CD4-positive, alpha-beta T cell treated with Interleukin-15 for 4 hours (primary cell): ENCODE measurements at regions not wholly inside any gene's neighbourhood (a gene's known extent, or its start where the extent isn't known, plus 50 kb on each side); places are given as distances from the start of the nearest gene placed in this dataset.

ENCODE experiments used
- DNase-seq: peaks from one replicate; pipeline ENCODE4 v3.0.0-alpha.2; 2020; ENCODE audit warnings: low spot score

DNA sequence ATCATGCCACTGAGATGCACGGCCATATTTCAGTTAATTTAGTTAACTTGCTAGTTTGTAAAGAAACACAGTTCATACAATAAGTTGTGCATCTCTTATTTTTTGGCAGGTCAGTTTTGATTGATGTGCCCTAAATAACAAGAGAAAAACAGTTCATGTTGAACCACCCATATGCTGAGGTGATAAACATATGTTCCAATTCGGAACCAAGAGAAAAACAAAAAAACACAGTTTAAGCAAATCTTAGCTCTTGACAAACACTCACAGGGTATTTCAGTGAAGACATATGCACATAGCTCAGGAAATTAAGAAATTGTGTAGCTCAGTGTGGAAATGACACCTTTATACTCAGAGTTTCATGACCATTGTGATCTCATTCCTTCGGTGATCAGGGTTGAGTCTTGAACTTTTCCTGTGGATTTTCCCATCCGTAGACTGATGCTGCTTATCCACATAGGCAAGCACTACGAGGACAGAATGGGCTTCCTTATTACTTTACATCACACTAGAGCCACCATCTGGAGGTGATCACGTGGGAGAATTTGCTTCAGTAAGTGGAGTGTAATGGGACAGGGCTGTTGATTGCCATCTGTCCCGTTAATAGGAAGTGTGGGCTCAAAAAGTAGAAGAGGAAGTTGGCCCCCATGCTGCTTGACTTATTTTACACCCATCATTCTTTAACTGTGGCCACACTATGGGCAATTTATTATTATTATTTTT, 773.0 kb downstream of the MTRR start:
- DNase-seq = no peak

DNA sequence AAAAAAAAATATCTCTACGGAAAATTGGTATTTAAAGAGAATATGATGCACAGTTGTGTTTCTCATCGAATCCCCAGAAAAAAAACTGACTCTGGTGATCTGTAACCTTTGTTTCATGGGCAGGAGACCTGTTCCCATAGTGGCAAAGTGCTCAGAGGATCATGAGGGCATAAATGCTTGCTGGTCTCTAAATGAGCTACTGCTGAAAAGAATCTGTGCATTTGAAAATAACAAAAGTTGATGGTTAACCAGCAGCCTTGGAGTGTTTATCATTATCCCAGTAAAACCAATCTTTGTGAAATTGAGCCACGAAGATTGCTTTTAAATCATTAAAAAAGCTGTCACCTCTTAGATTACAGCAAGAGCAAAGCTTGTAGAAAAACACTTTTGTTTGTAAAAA, 775.4 kb downstream of the MTRR start:
- no peak for DNase-seq

DNA sequence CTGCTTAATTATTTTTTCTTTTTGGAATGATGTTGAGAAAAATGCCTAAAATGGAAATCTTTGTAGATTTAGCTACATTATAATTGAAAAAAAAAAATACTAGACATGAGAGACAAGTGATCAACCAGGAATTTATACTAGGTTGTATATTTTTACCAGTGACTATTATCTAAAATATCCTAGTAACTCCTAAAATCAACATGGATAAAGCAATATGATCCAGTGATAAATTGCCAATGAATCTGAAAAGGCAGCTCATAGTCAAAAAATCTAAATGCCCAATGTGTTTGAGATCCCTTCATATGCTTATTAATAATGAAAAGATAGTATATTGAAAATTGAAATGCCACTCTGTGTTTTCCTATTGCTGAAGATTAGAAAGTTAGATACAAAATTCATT, 778.2 kb downstream of the MTRR start:
- DNase-seq = no peak

DNA sequence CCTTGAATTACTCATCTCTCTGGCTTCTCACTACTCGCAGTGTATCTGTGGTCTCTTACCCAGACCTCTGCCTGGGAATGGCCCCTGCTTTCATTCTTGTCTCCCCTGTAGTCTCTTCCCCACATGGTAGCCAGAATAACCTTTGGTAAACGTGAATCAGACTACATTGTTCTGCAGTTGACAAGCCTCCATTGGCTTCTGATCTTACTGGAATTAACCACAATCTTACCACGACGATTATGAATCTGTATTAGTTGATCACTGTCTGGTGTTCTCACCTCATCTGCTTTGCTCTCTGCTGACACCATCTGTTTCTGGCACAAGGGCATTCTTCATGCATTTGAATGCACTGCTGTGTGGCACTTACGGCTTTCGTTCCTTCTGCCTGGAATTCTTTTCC, 781.2 kb downstream of the MTRR start:
- no peak for DNase-seq

DNA sequence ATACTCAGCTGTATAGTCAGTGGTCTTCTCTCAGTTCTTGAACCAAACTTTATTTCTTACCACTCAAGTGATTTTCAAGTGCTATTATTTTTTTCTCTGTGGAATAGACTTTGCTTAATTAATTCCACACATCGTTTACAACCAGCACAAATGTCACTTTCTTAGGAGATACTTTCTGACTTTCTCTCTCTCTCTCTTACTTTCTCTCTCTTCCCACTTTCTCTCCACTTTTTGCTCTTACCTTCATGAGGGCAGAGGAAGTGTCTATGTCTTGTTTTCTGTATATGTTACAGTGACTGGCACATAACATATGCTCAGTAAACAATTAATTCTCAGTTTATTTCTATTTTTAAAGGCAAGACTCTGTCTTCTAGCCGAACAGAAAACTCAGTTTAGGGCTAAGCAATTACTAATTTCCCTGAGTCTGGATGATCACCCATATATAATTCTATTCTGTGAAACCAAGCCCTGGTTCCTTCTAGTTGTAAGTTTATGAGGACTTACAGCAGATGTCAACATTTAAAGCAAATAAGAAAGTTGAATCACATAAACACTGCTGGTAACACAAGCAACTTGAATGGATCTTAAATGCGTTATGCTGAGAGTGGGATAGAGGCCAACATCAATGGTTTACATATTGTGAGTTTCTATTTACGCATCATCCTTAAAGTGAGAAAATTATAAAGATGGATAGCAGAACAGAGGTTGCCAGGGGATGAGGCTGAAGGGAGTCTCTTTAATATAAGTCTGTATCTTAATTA, 791.4 kb downstream of the MTRR start:
- no peak for DNase-seq

DNA sequence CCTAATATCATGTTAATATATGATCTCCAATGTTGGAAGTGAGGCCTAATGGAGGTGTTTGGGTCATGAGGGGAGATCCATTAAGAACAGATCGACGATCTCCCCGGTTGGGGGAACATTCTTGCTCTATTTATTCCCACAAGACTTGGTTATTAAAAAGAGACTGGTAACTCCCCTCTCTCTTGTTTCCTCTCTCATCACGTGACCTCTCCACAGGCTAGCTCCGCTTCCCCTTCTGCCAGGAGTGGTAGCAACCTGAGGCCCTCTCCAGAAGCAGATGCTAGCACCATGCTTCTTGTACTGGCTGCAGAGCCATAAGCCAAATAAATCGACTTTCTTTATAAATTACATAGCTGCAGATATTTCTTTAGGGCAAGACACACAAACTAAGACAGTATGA, 794.4 kb downstream of the MTRR start:
- DNase-seq = no peak

DNA sequence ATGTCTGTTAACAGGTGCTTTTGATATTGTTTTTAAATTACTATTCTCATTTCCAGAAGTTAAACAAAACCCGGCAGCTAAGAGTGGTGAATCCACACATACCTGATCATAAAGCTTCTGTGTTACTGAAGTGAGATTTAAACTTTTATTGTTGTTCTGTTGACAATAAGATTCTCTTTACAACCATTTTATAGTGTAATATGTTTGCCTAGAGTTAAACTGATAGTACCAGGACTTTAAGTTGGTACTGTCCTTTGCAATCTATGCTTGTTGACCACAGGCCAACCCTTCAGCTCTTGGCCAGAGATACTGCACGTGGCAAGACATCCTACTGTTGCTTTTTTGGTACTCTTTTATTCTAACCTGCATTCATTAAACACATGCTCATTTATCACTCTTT, 806.2 kb downstream of the MTRR start:
- DNase-seq = no peak

DNA sequence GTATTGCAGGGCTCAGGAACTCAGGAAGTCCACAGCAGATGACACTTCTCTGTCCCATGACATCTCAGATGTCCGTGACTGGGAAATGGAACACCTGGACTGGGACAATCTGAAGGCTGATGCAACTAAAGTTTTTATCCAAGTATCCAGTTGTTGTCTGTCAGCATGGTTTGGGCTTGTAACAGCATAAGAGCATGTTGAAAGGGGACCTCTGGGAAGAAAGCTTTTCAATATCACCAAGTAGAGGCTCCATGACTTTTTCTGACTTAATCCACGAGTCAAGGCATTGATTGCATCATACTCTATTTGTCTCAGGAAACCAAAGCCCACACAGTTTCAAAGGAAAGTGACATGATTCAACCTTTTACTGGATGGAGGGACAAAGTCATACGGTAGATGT, 807.7 kb downstream of the MTRR start:
- DNase-seq = no peak

DNA sequence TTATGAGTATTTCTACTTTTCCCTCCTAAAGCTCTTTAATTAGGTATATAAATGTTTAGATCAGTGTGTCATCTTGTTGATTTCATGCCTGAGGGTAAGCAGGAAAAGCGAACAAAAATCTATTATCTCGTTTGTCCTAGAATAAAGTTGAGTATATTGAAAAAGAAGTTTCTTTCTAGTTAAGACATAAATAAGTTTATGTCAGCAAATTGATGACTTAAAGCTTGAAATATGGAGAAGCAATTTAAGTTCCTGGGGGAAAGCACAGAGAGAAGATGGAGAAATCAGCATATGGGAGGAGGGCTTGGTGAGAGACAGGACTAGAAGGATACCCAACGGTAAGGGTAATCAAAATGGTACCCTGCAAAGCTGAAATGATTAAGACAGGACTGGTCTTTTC, 813.4 kb downstream of the MTRR start:
- no peak for DNase-seq

DNA sequence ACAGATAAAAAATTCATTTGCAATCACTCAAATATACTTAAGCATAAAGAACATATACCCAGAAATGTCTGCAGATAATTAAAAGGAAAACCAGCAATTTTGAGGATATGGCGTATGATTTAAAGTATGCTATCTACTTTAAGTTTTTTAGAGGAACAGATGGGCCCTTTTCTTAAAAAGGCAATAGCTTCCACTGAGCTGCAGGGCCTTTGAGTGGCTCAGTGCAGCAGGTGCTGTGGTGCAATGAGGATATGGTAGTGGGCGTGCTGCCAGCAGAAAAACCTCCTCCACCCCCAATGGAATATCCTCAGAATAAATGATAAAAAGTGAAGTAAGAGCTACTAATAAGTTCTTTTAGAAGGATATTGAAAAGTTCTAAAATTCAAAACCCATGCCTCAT, 814.5 kb downstream of the MTRR start:
- DNase-seq = no peak

DNA sequence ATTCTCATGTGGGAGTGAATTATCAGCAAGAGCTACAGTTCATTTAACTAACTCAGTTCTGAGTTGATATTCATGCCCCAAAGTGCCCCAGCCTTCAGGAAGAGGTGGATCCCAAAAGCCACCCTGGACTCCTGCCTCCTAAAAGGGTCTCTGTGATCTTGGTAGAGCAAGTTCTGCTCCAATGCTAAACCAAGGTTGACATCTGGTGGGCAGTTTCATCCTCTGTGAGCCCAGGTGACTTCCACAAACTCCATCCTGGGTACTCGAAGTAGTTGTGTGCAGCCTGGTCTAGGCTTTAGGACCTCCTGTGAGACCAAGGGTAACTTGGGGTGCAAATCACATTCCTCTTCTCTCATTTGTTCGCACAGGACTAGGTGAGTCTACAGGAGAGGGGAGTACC, 816.8 kb downstream of the MTRR start:
- DNase-seq = no peak

DNA sequence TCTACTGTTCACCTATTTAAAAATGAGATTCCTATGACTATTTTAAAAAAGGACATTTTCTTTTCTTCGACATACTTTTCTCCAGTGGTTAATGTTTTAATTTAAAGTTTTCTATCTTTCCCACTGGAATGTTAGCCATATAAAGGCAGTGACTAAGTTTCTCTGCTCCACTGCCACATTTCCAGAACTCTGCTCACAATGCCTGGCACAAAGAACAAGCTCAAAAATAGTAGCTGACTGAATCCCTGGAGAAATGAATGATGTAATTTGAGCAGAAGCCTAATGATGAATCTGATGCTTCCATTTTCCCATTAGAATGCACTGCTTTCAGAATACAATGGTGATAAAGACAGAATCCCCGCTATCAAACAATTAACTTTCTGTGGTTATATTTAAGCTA, 817.8 kb downstream of the MTRR start:
- DNase-seq = no peak

DNA sequence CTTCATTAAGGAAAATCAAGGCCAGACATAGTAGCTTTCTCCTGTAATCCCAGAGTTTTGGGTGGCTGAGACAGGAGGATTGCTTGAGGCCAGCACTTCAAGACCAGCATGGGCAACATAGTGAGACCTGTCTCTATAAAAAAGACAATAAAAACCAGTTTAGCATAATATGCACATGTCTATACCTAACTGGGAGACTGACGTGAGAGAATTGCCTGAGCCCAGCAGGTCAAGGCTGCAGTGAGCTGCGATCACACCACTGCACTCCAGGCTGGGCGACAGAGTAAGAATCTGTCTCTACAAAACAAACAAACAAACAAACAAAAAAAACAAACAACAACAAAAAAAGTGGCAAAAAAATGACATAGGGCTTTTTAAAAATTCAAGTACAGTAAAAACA, 820.8 kb downstream of the MTRR start:
- no peak for DNase-seq

DNA sequence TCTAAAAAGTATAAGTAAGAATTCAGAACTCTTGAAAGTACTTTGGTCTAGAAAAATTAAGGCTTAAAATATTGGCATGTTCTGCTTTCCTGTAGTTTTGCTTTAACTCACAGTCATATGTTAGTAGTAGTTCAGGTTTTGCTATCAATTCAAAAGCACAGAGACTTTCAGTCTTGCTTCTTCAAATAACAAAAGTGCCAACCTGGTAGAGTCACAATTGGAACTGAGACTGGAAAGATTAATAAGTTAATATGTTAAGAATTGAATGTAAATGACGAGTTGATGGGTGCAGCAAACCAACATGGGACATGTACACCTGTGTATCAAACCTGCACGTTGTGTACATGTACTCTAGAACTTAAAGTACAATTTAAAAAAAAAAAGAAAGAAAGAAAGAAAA, 822.3 kb downstream of the MTRR start:
- DNase-seq = no peak

DNA sequence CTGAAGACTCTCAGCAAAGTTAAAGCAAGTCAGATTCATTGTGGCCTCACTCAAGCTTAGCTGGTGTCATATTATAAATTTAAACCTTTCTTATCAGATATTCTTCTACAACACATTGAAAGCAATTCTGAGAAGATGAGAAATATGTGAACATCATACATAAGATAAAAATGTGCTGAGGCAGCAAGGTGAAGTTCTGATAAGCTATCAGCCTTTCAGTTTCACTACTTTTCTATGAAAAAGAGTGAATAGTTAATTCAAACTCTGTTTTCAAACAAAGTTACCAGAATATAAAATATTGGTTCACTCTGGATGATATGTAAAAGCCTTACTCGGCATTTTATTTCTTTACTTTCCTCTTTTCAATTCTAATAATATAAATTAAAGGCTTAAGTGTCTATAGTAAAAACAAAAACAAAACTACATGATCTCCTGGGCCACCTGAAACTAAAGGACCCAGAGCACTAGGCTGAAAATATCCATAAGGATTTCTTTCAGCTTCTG, 824.4 kb downstream of the MTRR start:
- no peak for DNase-seq

DNA sequence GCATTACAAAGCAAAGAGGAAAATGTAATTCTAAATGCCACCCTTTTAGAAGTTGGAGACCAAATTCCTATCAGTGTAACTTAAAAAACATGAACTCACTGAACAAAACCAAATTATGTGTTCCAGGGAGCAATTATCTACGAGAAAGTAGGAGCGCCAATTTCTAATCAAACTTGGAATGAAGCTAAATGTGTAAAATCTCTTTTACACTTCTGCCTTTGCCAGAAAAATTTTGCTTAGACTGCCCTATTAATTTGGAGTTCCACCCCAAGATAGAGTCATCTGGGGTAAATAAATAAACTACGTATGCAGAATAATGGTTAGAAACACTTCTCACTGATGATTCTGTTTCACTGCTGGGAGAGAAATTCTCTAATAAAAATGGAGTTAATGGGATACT, 825.6 kb downstream of the MTRR start:
- DNase-seq = no peak

DNA sequence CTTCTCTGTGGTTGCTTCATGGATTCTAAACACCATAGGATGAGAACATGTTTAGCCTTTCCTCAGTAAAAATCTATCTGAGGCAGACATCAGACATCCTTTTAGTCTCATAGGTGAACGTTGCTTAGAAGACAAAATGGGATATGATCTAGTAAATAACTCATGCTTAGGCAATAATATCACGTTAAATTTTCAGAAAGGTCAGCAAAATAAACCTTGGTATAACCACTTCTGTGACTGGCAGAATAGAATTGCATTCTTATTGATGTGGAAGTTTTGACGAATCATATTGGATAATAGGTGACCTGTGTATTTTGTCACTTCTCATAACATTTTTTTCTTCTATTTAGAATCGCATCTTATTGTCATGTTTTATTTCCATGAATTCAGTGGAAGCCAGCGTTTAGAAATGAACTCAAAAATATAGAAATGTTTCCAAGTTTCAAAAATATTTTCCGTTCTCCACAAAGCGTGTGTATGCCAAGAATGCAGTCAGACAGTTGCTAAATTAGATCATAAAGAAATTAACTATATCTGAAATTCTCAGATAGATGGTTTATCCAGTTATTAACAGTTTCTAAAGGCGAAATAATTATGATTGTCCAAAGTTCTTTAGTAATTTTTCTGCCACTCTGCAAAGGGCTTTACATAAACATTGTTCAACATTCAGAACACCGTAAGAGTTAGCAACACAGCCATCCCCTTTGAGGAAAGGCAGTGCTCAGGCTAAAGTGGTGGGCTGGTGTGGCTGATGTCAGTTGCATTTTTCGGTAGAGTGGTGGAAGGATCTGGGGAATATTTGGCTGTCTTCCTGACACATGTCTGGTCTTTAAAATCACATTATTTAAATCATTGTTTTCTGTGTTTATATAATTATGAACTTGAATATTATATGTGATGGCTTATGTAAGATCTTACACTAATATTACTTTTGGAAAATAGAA, 827.2 kb downstream of the MTRR start:
- no peak for DNase-seq

DNA sequence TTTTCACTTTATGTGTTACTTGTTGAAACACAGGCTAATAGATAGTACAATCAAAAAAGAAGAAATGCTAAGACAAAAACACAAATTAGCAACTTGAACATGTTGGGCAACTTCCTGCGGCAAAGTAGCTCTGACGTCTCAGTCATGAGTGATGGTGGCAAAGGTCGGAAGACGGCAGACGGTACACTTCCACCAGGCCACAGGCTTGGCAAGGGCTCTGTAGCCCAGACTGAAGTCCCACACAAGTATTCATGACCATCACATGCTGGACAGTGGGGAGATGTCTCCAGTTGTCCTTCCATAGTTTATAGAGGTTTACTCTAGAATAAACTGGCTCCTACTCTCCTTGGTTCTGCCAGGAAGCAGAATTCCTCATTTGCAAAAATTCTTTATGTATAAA, 831.3 kb downstream of the MTRR start:
- DNase-seq = no peak

DNA sequence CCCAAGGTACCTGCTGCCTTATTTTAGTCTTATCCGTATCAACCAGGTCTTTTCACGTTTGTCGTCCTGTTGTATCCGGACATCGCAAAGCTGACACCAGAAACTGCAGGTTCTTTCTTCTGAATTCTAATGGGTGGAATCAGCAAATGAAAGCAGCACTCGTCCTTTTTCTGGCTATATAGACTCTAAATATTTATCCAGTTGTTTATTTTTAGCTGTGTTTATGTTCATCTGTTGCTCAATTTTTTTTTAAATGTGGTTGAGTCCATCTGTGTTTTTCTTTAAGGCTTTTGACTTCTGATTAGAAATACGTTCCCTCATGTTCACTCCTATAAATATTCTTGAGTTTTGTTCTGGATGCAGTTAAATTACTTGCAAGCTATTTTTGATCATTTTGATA, 831.7 kb downstream of the MTRR start:
- DNase-seq = no peak

DNA sequence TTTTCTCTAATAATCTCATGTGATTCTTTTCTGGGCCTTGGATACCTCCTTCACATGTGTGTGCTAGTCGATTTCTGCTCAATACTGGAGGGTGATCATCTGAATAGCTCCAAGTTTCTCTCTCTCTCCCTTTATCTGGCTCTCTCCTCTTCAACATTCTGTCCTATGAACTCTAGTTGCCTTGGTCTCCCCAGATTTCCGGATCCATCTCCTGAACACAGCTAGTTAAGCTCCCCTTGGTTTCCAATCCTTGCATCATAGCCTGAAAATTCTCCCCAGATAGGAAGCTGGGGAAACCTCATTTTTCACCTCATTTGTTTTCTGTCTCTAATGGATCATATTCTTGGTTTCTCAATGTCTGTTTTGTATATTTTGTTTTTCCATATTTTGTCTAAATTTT, 832.3 kb downstream of the MTRR start:
- no peak for DNase-seq

DNA sequence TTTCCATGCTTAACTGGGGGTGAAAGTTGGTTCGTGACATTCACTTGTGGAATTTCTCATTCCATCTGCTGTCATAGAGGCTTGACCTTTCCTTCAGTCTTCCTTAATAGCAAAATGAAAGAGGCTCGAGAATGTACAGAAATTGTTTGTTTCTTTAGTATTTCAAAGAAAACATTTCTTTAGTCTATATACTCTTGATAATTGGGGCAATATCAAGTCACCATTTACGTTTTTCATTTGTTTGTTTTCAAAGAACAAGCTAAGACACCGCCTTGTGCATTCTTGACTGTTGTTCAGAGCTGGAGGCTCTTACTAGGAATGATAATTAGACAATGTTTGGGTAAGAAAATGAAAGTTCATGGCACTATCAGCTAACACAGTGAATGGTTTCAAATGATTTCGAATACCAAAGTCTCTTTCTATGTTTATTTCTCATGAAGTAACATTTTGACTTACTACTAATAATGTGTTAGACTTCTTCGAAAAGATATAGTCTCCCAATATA, 835.4 kb downstream of the SEMA5A start:
- no peak for DNase-seq

DNA sequence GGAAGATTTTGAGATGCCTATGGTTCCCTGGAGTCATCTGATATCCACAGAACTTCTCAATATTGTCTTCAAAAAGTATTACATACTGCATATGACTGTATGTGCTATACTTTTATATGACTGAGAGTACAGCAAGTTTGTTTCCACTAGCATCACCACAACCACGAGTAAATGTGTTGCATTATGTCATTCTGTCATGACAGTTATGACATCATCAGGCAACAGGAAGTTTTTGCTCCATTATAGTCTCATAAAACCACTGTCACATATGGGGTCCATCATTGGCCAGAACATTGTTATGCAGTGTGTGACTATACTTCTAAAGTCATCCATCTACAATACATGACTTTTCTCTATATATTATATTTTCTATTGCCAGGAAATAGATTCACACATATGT, 831.7 kb downstream of the SEMA5A start:
- no peak for DNase-seq
